ENCODE measurements at regions not wholly inside any gene's neighbourhood (a gene's known extent, or its start where the extent isn't known, plus 50 kb on each side); places are given as distances from the start of the nearest gene placed in this dataset.

GRCh38 chr13:30026909-30027308, 176.5 kb upstream of the UBL3 start:
- Histone ChIP-seq H3K4me1 (no peaks in the 10 kb centered on the region), H3K9me3 (no peaks in the 10 kb centered on the region), H3K4me3 (no peak overlapping the region), H3K4me2 (no peak overlapping the region), H3K27ac (no peak overlapping the region)
- ATAC-seq (no peak), FAIRE-seq (no peak), DNase-seq (ENCODE audit: low read depth in 1 of 2, low spot score in 1 of 2) (no peak)
- ChIA-PET CTCF (interaction anchor here (0.6 kb wide), 1 partner anchor 20 kb away, joined by 4 read pairs; no protein-coding TSS in a partner anchor), POLR2A (no interaction called here)
- WGBS (ENCODE audit: missing lambda C conversion rate) = 71% methylated on average over 5 of the region's 5 CpGs
- TF ChIP-seq TFCP2L1 (CRISPR knock-in tag; IDR thresholded peaks at IDR 0.05) (no peak), PBX3 (IDR thresholded peaks at IDR 0.05) (no peak), POLR2AphosphoS2 (conservative IDR thresholded peaks at IDR 0.05; ENCODE audit: low read length) (no peak), FOXS1 (CRISPR knock-in tag; IDR thresholded peaks at IDR 0.05) (no peak), MYC (IDR thresholded peaks at IDR 0.05; ENCODE audit: borderline replicate concordance, low read length) (no peak), GATA3 (IDR thresholded peaks at IDR 0.05; ENCODE audit: borderline replicate concordance) (no peak), MAX (IDR thresholded peaks at IDR 0.05) (no peak), REST (IDR thresholded peaks at IDR 0.05) (no peak), CBX8 (IDR thresholded peaks at IDR 0.05) (no peak), HMGXB4 (CRISPR knock-in tag; IDR thresholded peaks at IDR 0.05; ENCODE audit: borderline replicate concordance) (no peak), RNF2 (IDR thresholded peaks at IDR 0.05; ENCODE audit: borderline replicate concordance, low read depth) (no peak), NPAS2 (CRISPR knock-in tag; IDR thresholded peaks at IDR 0.05; ENCODE audit: borderline replicate concordance) (no peak), NR3C1 (IDR thresholded peaks at IDR 0.05) (no peak), USF2 (IDR thresholded peaks at IDR 0.05) (no peak), TP53 (CRISPR knock-in tag; IDR thresholded peaks at IDR 0.05) (no peak), EP300 (IDR thresholded peaks at IDR 0.05) (no peak), CHD4 (IDR thresholded peaks at IDR 0.05; ENCODE audit: borderline replicate concordance) (no peak)

- Histone ChIP-seq H3K9me3 (no peaks in the 10 kb centered on the region), H3K4me1 (no peaks in the 10 kb centered on the region), H3K27ac (no peak overlapping the region), H3K4me2 (no peak overlapping the region), H3K4me3 (no peak overlapping the region)
- TF ChIP-seq ATOH8 (CRISPR knock-in tag; IDR thresholded peaks at IDR 0.05; ENCODE audit: low read depth) (no peak), HDAC2 (IDR thresholded peaks at IDR 0.05) (no peak), HMGXB4 (CRISPR knock-in tag; IDR thresholded peaks at IDR 0.05; ENCODE audit: borderline replicate concordance) (no peak)
- 20% methylated on average over 5 of the region's 5 CpGs for WGBS (ENCODE audit: missing lambda C conversion rate)
- ATAC-seq = no peak
- FAIRE-seq = no peak
- DNase-seq (ENCODE audit: low read depth in 1 of 2, low spot score in 1 of 2) = no peak
- POLR2A ChIA-PET = no interaction called here
- CTCF ChIA-PET = no interaction called here
Measured at GRCh38 chr13:30026093-30026492, 175.7 kb upstream of the UBL3 start.

Measured in A549 (cell line).